GM12878 (cell line): ENCODE measurements at regions not wholly inside any gene's neighbourhood (a gene's known extent, or its start where the extent isn't known, plus 50 kb on each side); places are given as distances from the start of the nearest gene placed in this dataset.

Experiments used
- FOS ChIP-seq: IDR thresholded peaks from 3 replicates; pipeline ENCODE4 v1.6.1; 2011; ENCODE audit warnings: borderline replicate concordance; ENCODE audit not compliant: insufficient read length; ENCODE audit errors: extremely low read depth
- TF ChIP-seq, protein P1 (sequence below): fragments of 450-650 bp; IDR thresholded peaks from 2 replicates; pipeline ENCODE4 v1.6.1; 2017; ENCODE audit warnings: mild to moderate bottlenecking, moderate library complexity
- TF ChIP-seq, protein P2 (sequence below): IDR thresholded peaks from 2 replicates; pipeline ENCODE4 v1.6.1; 2012; ENCODE audit warnings: mild to moderate bottlenecking, low read depth, low read length

DNA sequence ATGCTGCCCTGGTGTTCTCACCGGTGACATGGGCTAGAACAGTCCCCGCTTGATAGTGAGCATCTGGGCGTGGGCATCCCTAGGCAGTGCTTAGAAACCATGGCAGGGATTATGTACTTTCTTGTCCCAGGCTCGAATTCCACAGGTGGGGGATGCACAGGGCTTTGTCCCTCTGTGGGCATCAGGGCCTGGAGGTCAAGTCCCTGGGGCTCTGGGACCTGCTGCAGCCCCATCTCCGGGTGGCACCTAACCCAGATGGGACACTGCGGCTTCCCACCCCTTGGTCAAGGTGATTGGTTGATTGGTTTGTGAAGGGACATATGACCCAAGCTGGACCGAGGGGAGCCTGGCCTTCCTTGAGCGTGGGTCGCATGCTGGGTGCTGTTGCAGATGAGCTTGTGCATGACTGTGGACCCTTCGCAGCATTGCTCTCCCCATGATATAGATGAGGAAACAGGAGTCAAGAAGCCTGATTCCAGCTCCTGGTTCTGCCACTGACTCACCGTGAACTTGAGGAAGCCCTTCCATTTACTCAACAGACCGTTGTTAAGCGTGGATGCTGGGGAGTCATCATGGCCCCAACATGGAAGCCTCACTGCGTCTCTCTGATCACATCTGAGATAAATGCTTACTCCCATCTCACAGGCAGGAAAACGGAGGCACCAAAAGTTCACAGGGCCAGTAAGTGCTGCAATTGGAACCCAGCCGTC lies 64.0 kb upstream of the RUNX3 start:
- no peak for TF ChIP-seq FOS
- TF ChIP-seq, protein P1, sequence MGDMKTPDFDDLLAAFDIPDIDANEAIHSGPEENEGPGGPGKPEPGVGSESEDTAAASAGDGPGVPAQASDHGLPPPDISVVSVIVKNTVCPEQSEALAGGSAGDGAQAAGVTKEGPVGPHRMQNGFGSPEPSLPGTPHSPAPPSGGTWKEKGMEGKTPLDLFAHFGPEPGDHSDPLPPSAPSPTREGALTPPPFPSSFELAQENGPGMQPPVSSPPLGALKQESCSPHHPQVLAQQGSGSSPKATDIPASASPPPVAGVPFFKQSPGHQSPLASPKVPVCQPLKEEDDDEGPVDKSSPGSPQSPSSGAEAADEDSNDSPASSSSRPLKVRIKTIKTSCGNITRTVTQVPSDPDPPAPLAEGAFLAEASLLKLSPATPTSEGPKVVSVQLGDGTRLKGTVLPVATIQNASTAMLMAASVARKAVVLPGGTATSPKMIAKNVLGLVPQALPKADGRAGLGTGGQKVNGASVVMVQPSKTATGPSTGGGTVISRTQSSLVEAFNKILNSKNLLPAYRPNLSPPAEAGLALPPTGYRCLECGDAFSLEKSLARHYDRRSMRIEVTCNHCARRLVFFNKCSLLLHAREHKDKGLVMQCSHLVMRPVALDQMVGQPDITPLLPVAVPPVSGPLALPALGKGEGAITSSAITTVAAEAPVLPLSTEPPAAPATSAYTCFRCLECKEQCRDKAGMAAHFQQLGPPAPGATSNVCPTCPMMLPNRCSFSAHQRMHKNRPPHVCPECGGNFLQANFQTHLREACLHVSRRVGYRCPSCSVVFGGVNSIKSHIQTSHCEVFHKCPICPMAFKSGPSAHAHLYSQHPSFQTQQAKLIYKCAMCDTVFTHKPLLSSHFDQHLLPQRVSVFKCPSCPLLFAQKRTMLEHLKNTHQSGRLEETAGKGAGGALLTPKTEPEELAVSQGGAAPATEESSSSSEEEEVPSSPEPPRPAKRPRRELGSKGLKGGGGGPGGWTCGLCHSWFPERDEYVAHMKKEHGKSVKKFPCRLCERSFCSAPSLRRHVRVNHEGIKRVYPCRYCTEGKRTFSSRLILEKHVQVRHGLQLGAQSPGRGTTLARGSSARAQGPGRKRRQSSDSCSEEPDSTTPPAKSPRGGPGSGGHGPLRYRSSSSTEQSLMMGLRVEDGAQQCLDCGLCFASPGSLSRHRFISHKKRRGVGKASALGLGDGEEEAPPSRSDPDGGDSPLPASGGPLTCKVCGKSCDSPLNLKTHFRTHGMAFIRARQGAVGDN = no peak
- TF ChIP-seq, protein P2, sequence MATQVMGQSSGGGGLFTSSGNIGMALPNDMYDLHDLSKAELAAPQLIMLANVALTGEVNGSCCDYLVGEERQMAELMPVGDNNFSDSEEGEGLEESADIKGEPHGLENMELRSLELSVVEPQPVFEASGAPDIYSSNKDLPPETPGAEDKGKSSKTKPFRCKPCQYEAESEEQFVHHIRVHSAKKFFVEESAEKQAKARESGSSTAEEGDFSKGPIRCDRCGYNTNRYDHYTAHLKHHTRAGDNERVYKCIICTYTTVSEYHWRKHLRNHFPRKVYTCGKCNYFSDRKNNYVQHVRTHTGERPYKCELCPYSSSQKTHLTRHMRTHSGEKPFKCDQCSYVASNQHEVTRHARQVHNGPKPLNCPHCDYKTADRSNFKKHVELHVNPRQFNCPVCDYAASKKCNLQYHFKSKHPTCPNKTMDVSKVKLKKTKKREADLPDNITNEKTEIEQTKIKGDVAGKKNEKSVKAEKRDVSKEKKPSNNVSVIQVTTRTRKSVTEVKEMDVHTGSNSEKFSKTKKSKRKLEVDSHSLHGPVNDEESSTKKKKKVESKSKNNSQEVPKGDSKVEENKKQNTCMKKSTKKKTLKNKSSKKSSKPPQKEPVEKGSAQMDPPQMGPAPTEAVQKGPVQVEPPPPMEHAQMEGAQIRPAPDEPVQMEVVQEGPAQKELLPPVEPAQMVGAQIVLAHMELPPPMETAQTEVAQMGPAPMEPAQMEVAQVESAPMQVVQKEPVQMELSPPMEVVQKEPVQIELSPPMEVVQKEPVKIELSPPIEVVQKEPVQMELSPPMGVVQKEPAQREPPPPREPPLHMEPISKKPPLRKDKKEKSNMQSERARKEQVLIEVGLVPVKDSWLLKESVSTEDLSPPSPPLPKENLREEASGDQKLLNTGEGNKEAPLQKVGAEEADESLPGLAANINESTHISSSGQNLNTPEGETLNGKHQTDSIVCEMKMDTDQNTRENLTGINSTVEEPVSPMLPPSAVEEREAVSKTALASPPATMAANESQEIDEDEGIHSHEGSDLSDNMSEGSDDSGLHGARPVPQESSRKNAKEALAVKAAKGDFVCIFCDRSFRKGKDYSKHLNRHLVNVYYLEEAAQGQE = no peak
